NCI-H2107 (cell line): ENCODE measurements at regions not wholly inside any gene's neighbourhood (a gene's known extent, or its start where the extent isn't known, plus 50 kb on each side); places are given as distances from the start of the nearest gene placed in this dataset.

Experiments
- DNase-seq: peaks from one replicate; lab custom pipeline; 2025; lab: John Stamatoyannopoulos, UW

- DNase-seq = no peak
These were observed 478.5 kb upstream of the ID2 start for GRCh38 chr2:8203364-8203763.

GRCh38 chr2:8204711-8205110 lies 477.1 kb upstream of the ID2 start:
- DNase-seq = no peak

- no peak for DNase-seq
These were observed 472.4 kb upstream of the ID2 start for GRCh38 chr2:8209494-8209893.

GRCh38 chr2:8211384-8211783 lies 470.5 kb upstream of the ID2 start:
- no peak for DNase-seq

- DNase-seq = no peak
These were observed 469.6 kb upstream of the ID2 start for GRCh38 chr2:8212239-8212638.

GRCh38 chr2:8214036-8214615 lies 467.7 kb upstream of the ID2 start:
- no peak for DNase-seq

GRCh38 chr2:8215159-8215863 lies 466.5 kb upstream of the ID2 start:
- no peak for DNase-seq

- DNase-seq = no peak
These were observed 465.9 kb upstream of the ID2 start for GRCh38 chr2:8215982-8216381.

GRCh38 chr2:8216397-8216796 lies 465.5 kb upstream of the ID2 start:
- DNase-seq = no peak

- no peak for DNase-seq
These were observed 464.3 kb upstream of the ID2 start for GRCh38 chr2:8217468-8218030.

GRCh38 chr2:8219096-8219495 lies 462.8 kb upstream of the ID2 start:
- no peak for DNase-seq

- DNase-seq = no peak
These were observed 462.1 kb upstream of the ID2 start for GRCh38 chr2:8219631-8220355.

- no peak for DNase-seq
These were observed 458.7 kb upstream of the ID2 start for GRCh38 chr2:8222979-8223694.

GRCh38 chr2:8223695-8224346 lies 458.0 kb upstream of the ID2 start:
- no peak for DNase-seq

GRCh38 chr2:8224347-8225190 lies 457.3 kb upstream of the ID2 start:
- DNase-seq = no peak

GRCh38 chr2:8225266-8225665 lies 456.6 kb upstream of the ID2 start:
- no peak for DNase-seq

- no peak for DNase-seq
These were observed 456.1 kb upstream of the ID2 start for GRCh38 chr2:8225798-8226197.

- DNase-seq = no peak
These were observed 452.3 kb upstream of the ID2 start for GRCh38 chr2:8229546-8229986.

- no peak for DNase-seq
These were observed 451.4 kb upstream of the ID2 start for GRCh38 chr2:8230466-8230865.

- no peak for DNase-seq
These were observed 450.0 kb upstream of the ID2 start for GRCh38 chr2:8231902-8232301.

GRCh38 chr2:8232871-8233270 lies 449.0 kb upstream of the ID2 start:
- DNase-seq = no peak
